Activated CD4-positive, alpha-beta T cell treated with anti-CD3 and anti-CD28 coated beads, Interleukin-2, Interleukin-6, amounts not matched to agents 100 ng/mL and 50 ng/mL, durations not matched to agents 16 hours and 8 hours (primary cell): ENCODE measurements at regions not wholly inside any gene's neighbourhood (a gene's known extent, or its start where the extent isn't known, plus 50 kb on each side); places are given as distances from the start of the nearest gene placed in this dataset.

Source experiments
- DNase-seq: peaks from one replicate; pipeline ENCODE4 v3.0.0-alpha.2; 2020

DNA sequence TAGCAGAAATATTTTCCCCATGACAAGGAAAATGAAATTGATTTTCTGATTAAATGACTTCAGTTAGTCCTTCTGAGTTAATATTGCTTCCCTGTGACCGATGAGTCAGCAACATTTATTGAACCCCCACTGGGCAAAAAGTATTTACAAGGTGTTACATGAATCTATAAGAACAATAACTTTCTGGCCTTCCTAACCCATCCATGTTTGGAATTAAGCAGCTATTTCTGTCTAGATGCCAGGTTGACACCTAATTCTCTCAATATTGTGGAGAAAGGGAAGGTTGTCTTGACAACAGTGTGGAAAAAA is 112.9 kb upstream of the JAZF1 start:
- DNase-seq: no peak

- peak; percentile 61 for DNase-seq
Observed at GRCh38 chr7:28296571-28297483, 115.5 kb upstream of the CREB5 start.

DNA sequence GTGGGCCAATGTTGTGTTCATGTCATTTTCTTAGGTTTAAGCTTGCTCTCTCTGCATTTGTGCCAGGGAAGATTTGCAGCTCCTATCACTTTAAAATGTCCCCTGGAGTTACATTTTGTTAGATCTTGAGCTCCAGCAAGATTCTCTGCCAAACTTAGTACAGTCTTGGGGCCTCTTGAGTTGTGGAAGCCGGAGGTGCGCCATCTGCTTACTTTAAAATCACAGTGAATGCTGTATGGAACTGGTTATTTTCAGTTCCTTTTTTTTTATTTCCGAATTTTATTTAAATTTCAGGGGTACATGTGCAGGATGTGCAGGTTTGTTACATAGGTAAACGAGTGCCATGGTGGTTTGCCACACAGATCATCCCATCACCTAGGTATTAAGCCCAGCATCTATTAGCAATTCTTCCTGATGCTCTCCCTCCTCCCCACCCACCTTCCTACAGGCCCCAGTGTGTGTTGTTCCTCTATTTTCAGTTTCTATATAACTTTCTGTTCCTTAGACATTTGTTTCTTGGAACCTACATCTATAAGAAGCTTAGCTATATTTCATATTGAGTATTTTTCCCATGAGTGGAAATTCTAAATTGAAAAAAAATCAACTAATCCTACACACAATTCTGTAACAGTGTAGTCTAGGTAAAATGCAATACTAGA is 114.4 kb upstream of the CREB5 start:
- no peak for DNase-seq

DNA sequence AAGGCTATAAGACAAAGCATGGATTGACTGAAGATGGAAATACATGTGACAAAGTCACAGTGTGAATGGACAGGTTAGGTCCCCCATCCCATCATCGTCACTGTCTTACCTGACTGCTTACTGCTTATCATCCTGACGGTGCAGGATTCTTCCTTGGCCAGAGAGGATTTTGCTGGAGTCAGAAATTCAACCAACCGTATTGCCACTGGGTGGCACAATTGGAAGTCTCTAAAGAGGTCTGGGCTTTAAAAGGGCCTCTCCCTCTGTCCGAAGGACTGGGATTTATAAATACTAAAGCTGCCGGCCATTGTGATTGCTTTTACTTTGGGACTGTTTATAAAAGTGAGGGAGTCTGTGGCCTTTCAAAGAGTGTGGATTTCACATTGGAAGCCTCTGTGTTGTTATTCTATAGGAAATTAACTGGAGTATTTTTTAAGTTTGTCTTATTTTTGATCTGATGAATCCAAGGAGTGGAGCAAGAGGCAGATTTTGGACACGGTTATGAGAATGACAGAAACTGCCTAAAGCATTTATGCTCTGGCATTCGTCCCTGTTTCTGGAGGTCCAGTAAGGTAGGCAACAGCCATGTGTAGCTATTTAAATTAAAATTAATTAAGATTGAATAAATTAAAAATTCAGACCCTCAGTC is 113.3 kb upstream of the CREB5 start:
- DNase-seq: no peak

GRCh38 chr7:28299556-28299955 is 112.8 kb upstream of the CREB5 start:
- DNase-seq: no peak

DNA sequence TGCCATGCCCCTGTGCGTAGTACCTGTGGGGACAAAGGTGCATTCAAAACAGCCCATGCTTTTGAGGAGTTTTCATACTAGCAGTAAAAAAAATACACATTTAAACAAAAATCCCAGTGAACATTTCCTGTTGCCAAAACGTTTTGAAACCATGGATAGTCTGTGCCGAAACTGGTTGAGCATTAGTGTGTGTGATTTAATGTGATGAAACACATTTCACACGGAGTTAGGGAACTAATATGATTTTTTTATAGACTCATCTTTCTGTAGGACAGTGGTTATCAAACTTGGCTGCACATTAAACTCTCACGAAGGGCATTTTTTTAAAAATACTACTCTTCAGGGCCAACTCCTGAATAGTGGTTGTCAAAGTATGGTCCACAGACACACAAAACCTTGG is 111.8 kb upstream of the CREB5 start:
- no peak for DNase-seq

DNA sequence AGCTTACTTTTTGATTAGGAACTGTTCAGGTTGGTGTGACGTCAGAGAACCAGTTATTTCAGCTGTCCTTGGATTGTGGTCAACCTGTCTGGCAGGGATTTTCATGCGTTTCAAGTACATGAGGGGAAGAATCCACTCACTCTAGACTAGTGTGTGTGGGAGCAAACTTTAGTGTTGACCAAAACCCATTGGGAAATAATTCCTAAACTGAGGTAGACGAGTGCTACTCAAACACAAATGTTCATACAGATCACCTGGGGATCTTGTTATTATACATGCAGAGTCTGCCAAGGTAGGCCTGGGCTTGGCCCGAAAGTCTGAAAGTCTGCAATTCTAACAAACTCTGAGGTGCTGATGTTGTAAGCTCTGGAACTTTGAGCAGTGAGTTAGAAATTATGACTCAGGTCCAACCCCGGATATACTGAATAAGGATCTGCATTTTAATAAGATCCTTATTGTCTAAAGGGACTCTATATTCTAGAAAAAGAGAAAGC is 111.1 kb upstream of the CREB5 start:
- no peak for DNase-seq

DNA sequence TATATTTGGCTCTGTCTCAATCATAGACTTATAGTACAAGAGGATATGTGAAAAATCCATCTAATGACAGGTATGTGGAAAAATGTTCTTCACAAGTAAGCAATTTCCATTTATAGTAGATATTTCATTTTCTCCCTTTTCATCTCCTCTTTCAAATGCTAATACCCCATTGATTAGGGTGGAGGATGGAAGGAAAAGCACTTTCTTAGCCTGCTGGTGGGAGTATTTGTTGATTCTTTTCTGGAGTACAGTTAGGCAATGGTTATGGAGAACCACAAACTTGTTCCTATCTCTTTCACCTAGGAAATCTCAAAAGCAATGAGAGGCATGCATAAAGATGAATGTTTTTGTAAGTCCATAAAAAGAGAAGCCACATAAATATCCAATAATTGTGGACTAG is 108.0 kb upstream of the CREB5 start:
- DNase-seq: no peak

GRCh38 chr7:28309704-28310459 is 102.4 kb upstream of the CREB5 start:
- no peak for DNase-seq

GRCh38 chr7:28310460-28310848 is 101.9 kb upstream of the CREB5 start:
- no peak for DNase-seq

DNA sequence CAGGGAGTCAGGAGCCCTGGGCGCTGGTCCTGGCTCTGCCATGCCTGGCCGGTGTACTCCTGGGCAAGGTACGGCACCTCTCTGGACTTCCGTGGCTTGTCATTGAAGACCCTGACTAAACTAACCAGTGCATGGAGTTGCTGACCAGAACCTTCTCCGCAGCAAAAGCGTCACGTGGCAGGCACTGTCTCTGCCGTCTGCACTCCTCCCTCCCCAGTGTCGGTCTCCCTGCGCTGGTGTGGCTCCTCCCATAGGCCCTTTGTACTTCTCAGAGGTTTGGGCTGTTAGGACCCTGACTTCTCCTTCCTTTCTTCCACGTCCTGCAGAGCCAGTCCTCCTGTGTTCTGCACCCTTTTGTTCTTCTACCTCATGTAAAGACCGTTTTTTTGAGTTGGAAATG is 100.6 kb upstream of the CREB5 start:
- no peak for DNase-seq

DNA sequence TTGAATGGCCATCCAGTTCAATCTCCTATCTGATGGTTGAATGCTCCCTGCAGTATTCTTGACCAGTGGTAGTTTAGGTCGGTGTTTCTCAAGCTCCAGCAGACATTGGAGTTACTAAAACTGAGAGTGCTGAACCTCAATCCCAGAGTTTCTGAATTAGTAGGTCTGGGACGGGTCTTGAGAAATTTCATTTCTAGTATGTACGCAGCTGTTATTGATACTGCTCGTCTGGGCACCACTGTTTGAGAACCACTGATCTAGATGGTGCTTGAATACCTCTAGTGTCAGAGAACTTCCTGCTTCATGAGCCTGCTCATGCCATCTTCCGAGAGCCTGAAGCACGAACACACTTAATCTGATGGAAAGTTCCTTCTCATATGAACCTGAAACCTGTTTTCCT is 99.4 kb upstream of the CREB5 start:
- peak; percentile 57 for DNase-seq

DNA sequence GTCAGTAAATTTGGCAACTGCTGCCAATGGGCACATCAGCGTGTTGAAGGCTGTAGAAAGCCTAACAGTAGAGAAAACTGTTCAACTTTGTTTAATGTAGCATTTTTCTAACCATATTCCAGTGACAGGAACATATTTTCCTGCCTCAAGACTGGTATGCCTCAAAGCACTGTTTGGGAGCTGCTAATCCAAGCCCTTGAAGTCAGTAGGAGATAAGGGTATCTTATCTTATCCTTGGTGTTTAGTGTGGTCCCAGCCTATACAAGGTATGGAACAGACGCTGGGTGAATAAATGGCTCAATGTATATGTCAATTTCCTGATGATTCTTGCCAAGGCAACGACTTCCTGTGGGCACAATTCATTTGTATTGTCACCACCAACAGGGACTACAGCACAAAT is 97.5 kb upstream of the CREB5 start:
- DNase-seq: no peak

DNA sequence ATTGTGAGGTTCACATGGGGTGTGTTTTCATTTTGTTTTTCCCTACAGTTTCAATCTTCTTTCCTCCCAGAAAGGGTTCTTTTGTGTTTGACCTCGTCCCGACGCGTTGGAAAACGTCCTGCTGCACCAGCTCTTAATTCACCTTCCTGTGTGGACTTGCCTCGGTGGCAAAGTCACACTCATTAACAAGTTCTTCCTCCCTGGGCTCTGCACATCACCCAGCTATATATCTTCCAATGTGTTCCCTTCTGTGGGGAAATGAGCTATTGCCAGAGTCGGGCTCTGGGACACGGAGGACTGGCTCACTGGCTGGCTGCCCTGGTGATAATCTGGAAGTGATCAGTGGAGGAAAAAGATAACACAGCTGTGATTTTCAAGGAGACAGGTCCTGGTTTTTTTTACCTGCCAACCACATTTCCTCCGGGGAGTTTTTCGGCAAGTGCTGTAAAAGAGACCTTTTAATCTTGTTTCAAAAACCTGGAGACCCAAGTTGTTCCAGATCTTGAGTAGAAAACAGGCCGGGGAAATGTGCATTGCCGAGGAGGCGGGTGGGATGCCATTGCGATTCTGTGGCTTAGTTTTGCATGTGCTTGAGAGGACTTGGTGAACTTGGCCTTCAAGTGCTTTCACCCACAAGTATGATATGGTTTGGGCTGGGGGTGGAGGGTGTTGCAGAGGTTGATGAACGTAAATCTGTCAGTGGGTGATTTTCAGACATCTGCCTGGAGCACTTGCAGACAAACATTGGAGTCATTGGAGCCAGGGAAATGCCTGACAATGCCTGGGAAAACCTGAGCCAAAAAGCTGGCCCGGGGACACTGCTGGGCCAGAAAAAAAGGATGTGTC is 96.5 kb upstream of the CREB5 start:
- DNase-seq: no peak

- DNase-seq: peak; percentile 60
Observed at GRCh38 chr7:28316489-28316888, 95.8 kb upstream of the CREB5 start.

DNA sequence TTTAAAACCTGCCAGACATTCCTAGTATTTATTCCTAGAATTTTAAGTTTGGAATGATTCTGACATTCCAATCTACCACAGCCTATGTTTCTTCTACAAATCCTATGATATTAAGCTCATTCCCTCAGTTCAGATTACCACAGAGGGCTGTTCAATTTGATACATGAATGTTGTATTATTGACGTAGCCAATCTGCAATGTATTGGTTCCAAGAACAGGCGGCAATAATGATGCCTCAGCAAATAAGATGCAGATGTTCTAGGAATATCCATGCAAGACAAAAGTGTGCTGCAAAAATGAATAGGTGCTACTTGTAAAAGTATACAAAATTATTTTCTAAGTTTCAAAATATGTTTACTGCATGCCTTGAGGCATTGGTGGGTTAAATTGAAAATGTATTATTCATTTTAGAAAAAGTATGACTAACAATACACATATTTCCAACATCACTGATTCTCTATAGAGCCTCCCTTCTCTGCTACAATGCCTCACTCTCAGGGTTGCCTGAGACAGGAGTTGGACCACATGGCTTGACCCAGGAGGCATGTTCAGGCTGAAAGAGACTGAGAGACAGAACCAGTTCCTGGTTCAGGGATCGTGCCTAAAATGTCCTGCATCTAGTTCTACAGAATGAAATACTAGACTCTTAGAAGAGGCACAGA is 94.1 kb upstream of the CREB5 start:
- peak; percentile 39 for DNase-seq

DNA sequence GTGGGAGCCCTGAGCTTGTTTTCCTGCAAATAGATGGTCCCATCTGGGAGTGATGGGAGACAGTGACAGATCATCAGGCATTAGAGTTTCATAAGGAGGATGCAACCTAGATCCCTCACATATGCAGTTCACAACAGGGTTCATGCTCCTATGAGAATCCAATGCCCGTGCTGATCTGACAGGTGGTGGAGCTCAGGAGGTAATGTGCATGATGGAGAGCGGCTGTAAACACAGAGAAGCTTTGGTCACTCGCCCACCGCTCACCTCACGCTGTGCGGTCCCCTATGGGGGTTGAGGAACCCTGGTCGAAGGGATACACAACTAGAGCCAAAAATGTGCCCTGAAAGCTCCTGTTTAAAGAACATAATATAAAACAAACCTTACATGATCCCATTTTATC is 88.5 kb upstream of the CREB5 start:
- DNase-seq: no peak

- DNase-seq: peak; percentile 51
Observed at GRCh38 chr7:28328146-28328545, 84.2 kb upstream of the CREB5 start.

GRCh38 chr7:28328822-28329660 is 83.3 kb upstream of the CREB5 start:
- no peak for DNase-seq

DNA sequence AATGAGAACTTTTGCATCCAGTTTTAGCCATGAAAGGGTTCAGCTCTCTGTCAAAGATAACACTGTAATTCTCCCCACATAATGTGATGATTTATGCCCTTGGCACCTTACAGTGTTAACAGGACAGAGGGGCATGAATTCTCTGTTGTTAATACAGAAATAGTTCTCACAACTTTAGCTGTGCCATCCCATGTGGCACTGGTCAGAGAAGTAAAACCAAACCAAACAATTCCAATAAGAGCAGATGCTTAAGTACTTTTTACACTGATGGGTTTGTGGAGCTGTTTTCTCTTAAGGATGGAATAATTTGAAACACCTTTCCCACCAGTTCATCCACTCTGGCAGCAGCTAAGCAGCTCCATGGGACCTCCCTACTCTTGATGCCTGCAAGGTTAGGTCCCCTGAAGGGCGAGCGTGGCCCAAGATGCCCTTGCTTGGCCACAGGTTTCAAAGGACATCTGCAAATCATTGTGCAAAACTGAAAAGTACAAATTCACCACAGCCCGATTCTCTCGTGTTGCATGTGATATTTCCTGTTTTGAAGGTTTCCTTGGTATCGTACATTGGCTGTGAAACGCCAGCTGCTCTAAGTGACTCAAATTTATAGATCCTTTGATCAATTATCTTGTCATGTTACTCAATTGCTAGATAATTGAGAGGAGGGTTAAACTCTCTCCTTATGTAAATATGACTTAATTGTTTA is 82.5 kb upstream of the CREB5 start:
- peak; percentile 67 for DNase-seq
